Osteocyte (in vitro differentiated cells): ENCODE measurements at regions not wholly inside any gene's neighbourhood (a gene's known extent, or its start where the extent isn't known, plus 50 kb on each side); places are given as distances from the start of the nearest gene placed in this dataset.

ENCODE experiments used
- DNase-seq: peaks from one replicate; pipeline ENCODE4 v3.0.0; 2021; ENCODE audit warnings: mixed read lengths; ENCODE audit not compliant: unreplicated experiment; ENCODE audit errors: extremely low spot score
- H3K27ac Mint-ChIP-seq: one replicate; pipeline ENCODE4 v1.8.0; 2021; ENCODE audit warnings: mild to moderate bottlenecking, mixed read lengths; ENCODE audit not compliant: unreplicated experiment
- H3K27me3 Mint-ChIP-seq: one replicate; pipeline ENCODE4 v1.8.0; 2021; ENCODE audit warnings: mixed read lengths; ENCODE audit not compliant: unreplicated experiment
- H3K36me3 Mint-ChIP-seq: one replicate; pipeline ENCODE4 v1.8.0; 2021; ENCODE audit warnings: mixed read lengths; ENCODE audit not compliant: unreplicated experiment
- H3K4me1 Mint-ChIP-seq: one replicate; pipeline ENCODE4 v1.8.0; 2021; ENCODE audit warnings: mixed read lengths; ENCODE audit not compliant: unreplicated experiment
- H3K4me3 Mint-ChIP-seq: one replicate; pipeline ENCODE4 v1.8.0; 2021; ENCODE audit warnings: mild to moderate bottlenecking, moderate library complexity, mixed read lengths; ENCODE audit not compliant: unreplicated experiment
- H3K9me3 Mint-ChIP-seq: one replicate; pipeline ENCODE4 v1.8.0; 2021; ENCODE audit warnings: mixed read lengths; ENCODE audit not compliant: unreplicated experiment
- TF ChIP-seq, protein P1 (sequence below): fragments of 200-600 bp; sonication (generic); IDR thresholded peaks from 2 replicates; pipeline ENCODE4 v1.5.0; 2021; ENCODE audit warnings: antibody characterized with exemption, mild to moderate bottlenecking, moderate library complexity

GRCh38 chr2:35688309-35688708 lies 667.3 kb upstream of the CRIM1 start:
- Mint-ChIP-seq H3K9me3 (peaks cover under 1% of the 10 kb centered on the region), H3K27me3 (peaks cover 37% of the 10 kb centered on the region), H3K4me3 (no peak overlapping the region)

DNA sequence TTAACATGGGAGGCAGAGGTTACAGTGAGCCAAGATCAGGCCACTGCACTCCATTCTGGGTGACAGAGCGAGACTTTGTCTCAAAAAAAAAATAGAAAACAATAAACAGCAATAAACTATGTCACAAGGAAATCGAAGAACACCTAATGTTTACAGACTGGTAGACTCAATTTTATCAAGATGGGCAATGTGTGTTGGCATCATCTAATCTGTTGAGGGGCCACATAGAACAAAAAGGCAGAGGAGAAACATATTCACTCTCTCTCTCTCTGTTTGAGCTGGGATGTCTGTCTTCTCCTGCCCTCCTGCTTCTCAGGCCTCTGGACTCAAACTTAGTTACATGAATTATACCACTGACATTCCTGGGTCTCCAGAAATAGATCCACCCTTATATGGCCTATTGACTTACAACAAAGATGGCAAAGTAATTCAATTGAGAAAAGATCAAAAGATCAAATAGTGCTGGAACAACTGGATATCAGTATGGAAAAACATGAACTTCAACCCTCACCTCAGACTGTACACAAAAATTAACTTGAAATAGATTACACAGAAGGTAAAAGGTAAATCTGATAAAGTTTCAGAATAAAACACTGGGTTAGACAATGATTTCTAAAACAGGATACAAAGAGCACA lies 703.8 kb upstream of the CRIM1 start:
- Mint-ChIP-seq H3K9me3 (no peaks in the 10 kb centered on the region), H3K27ac (no peak overlapping the region), H3K4me3 (no peak overlapping the region), H3K27me3 (peaks cover 18% of the 10 kb centered on the region), H3K36me3 (no peaks in the 10 kb centered on the region), H3K4me1 (no peaks in the 10 kb centered on the region)
- DNase-seq = no peak
- TF ChIP-seq, protein P1, sequence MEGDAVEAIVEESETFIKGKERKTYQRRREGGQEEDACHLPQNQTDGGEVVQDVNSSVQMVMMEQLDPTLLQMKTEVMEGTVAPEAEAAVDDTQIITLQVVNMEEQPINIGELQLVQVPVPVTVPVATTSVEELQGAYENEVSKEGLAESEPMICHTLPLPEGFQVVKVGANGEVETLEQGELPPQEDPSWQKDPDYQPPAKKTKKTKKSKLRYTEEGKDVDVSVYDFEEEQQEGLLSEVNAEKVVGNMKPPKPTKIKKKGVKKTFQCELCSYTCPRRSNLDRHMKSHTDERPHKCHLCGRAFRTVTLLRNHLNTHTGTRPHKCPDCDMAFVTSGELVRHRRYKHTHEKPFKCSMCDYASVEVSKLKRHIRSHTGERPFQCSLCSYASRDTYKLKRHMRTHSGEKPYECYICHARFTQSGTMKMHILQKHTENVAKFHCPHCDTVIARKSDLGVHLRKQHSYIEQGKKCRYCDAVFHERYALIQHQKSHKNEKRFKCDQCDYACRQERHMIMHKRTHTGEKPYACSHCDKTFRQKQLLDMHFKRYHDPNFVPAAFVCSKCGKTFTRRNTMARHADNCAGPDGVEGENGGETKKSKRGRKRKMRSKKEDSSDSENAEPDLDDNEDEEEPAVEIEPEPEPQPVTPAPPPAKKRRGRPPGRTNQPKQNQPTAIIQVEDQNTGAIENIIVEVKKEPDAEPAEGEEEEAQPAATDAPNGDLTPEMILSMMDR = no peak

More at GRCh38 chr2:35688309-35688708, 667.3 kb upstream of the CRIM1 start:
- H3K36me3 Mint-ChIP-seq = no peaks in the 10 kb centered on the region
- H3K4me1 Mint-ChIP-seq = peaks cover 10% of the 10 kb centered on the region
- TF ChIP-seq, protein P1 = no peak
- DNase-seq = no peak
- H3K27ac Mint-ChIP-seq = no peak overlapping the region

GRCh38 chr2:35614640-35615039 lies 740.9 kb upstream of the CRIM1 start:
- Mint-ChIP-seq H3K27me3 (peaks cover 32% of the 10 kb centered on the region), H3K4me3 (no peak overlapping the region), H3K4me1 (no peaks in the 10 kb centered on the region), H3K36me3 (no peaks in the 10 kb centered on the region), H3K9me3 (no peaks in the 10 kb centered on the region), H3K27ac (no peak overlapping the region)
- DNase-seq = no peak
- TF ChIP-seq, protein P1 = no peak

GRCh38 chr2:35606394-35606793 lies 749.2 kb upstream of the CRIM1 start:
- DNase-seq = no peak
- Mint-ChIP-seq H3K36me3 (no peaks in the 10 kb centered on the region), H3K27me3 (peaks cover 27% of the 10 kb centered on the region), H3K27ac (no peak overlapping the region), H3K4me3 (no peak overlapping the region), H3K4me1 (no peaks in the 10 kb centered on the region), H3K9me3 (no peaks in the 10 kb centered on the region)
- TF ChIP-seq, protein P1 = no peak

- Mint-ChIP-seq H3K36me3 (no peaks in the 10 kb centered on the region), H3K27ac (no peak overlapping the region), H3K27me3 (peaks cover 25% of the 10 kb centered on the region), H3K4me3 (no peak overlapping the region), H3K9me3 (peaks cover 5% of the 10 kb centered on the region), H3K4me1 (no peaks in the 10 kb centered on the region)
- DNase-seq = no peak
- TF ChIP-seq, protein P1 = no peak
Measured at GRCh38 chr2:35598310-35598709, 757.3 kb upstream of the CRIM1 start.
